Endometrium (tissue), 2 donors: ENCODE measurements at regions not wholly inside any gene's neighbourhood (a gene's known extent, or its start where the extent isn't known, plus 50 kb on each side); places are given as distances from the start of the nearest gene placed in this dataset.
"Not testable (repeated sequence)": the region's sequence is repeated elsewhere in the genome, so short reads cannot be mapped to it uniquely, and the experiment has no call there.

ENCODE experiments used
- FAIRE-seq: peaks from 2 replicates; lab custom pipeline; 2012; peaks lifted over from hg19 to GRCh38; lab: Jason Lieb, UNC
- donor health status: control.
- donor health status: control.

GRCh38 chr18:56488739-56489138 is 149.7 kb downstream of the TXNL1 start:
- FAIRE-seq = no peak

GRCh38 chr18:56487801-56488200 is 150.6 kb downstream of the TXNL1 start:
- no peak for FAIRE-seq

GRCh38 chr18:56483386-56483785 is 155.0 kb downstream of the TXNL1 start:
- FAIRE-seq = no peak

GRCh38 chr18:56482813-56483212 is 155.6 kb downstream of the TXNL1 start:
- not testable (repeated sequence) for FAIRE-seq

GRCh38 chr18:56481751-56482150 is 156.6 kb downstream of the TXNL1 start:
- peak; percentile 59 for FAIRE-seq

GRCh38 chr18:56479841-56480240 is 158.6 kb downstream of the TXNL1 start:
- no peak for FAIRE-seq

- FAIRE-seq = no peak
Measured at GRCh38 chr18:56475250-56475649, 163.1 kb downstream of the TXNL1 start.

- no peak for FAIRE-seq
Measured at GRCh38 chr18:56473400-56474024, 164.9 kb downstream of the TXNL1 start.

GRCh38 chr18:56470406-56471351 is 167.7 kb downstream of the TXNL1 start:
- FAIRE-seq = no peak

GRCh38 chr18:56469582-56469981 is 168.8 kb downstream of the TXNL1 start:
- no peak for FAIRE-seq

GRCh38 chr18:56468396-56468795 is 170.0 kb downstream of the TXNL1 start:
- no peak for FAIRE-seq

- no peak for FAIRE-seq
Measured at GRCh38 chr18:56462276-56462675, 176.1 kb downstream of the TXNL1 start.

GRCh38 chr18:56461151-56461550 is 177.2 kb downstream of the TXNL1 start:
- FAIRE-seq = no peak

GRCh38 chr18:56460581-56460980 is 177.8 kb downstream of the TXNL1 start:
- no peak for FAIRE-seq

GRCh38 chr18:56458770-56459712 is 179.4 kb downstream of the TXNL1 start:
- FAIRE-seq = peak; percentile 91

GRCh38 chr18:56455874-56456273 is 182.5 kb downstream of the TXNL1 start:
- no peak for FAIRE-seq

GRCh38 chr18:56455141-56455540 is 183.3 kb downstream of the TXNL1 start:
- no peak for FAIRE-seq

GRCh38 chr18:56453631-56454030 is 184.8 kb downstream of the TXNL1 start:
- FAIRE-seq = no peak

- FAIRE-seq = no peak
Measured at GRCh38 chr18:56451188-56451587, 187.2 kb downstream of the TXNL1 start.

- no peak for FAIRE-seq
Measured at GRCh38 chr18:56448751-56449150, 189.6 kb downstream of the TXNL1 start.

GRCh38 chr18:56445422-56445821 is 193.0 kb downstream of the TXNL1 start:
- FAIRE-seq = no peak

- no peak for FAIRE-seq
Measured at GRCh38 chr18:56444201-56444600, 194.2 kb downstream of the TXNL1 start.
